Ascending aorta (tissue), 2 donors: ENCODE measurements at regions not wholly inside any gene's neighbourhood (a gene's known extent, or its start where the extent isn't known, plus 50 kb on each side); places are given as distances from the start of the nearest gene placed in this dataset.

Source experiments
- DNase-seq, 2 donors: peaks; one replicate each; pipeline ENCODE4 v3.0.0-alpha.2; 2019; ENCODE audit warnings: low spot score in 2 of 2
- H3K27ac ChIP-seq, 2 donors: fragments of 200-600 bp; sonication (generic); one replicate each; pipeline ENCODE4 v1.5.1; 2016 to 2017; ENCODE audit warnings: mild to moderate bottlenecking in 1 of 2
- H3K27me3 ChIP-seq: fragments of 200-600 bp; sonication (generic); one replicate; pipeline ENCODE4 v1.5.1; 2017
- H3K36me3 ChIP-seq, 2 donors: fragments of 200-600 bp; sonication (generic); one replicate each; pipeline ENCODE4 v1.5.1; 2016
- H3K4me1 ChIP-seq, 2 donors: fragments of 200-600 bp; sonication (generic); one replicate each; pipeline ENCODE4 v1.5.1; 2016 to 2017; ENCODE audit warnings: mild to moderate bottlenecking in 1 of 2
- H3K4me3 ChIP-seq, 2 donors: fragments of 200-600 bp; sonication (generic); one replicate each; pipeline ENCODE4 v1.5.1; 2016 to 2017; ENCODE audit warnings: mild to moderate bottlenecking in 1 of 2
- H3K9me3 ChIP-seq, 2 donors: fragments of 200-600 bp; sonication (generic); one replicate each; pipeline ENCODE4 v1.5.1; 2016
- CTCF ChIP-seq, 3 experiments: fragments of 200-600 bp in 2 of 3; fragments of 450-650 bp in 1 of 3; sonication (generic) in 2 of 3; IDR thresholded peaks; one replicate each; pipeline ENCODE4 v1.5.1; 2016 to 2019; ENCODE audit warnings: antibody characterized with exemption in 3 of 3, mild to moderate bottlenecking in 1 of 3, moderate library complexity in 1 of 3
- intact Hi-C: fragments of 100-400 bp; cut with DNase I; formaldehyde crosslinking; loops from one replicate; pipeline ENCODE4 v1.15.1; 2023

DNA sequence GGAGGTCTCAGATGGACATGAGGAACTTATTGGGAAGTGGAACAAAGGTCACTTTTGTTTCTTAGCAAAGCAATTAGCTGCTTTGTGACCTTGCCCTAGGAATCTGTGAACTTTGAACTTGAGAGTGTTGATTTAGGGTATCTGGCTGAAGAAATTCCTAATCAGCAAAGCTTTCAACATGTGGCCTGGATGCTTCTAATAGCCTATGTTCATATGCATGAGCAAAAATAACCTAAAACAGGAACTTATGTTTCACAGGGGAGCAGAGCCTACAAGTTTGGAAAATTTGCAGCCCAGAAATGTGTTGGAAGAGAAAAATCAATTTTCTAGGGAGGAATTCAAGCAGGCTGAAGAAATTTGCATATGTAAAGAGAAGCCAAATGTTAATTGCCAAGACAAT, 405.8 kb upstream of the SALL3 start:
- no peak for DNase-seq
- H3K4me3 ChIP-seq, result no peak overlapping the region
- intact Hi-C loops, result no loop called here
- H3K9me3 ChIP-seq, result peaks cover 5 to 13% of the 10 kb centered on the region in 2 donors
- no peaks in the 10 kb centered on the region for H3K27me3 ChIP-seq
- TF ChIP-seq CTCF (IDR thresholded peaks at IDR 0.05), result no peak
- no peaks in the 10 kb centered on the region for H3K36me3 ChIP-seq
- H3K27ac ChIP-seq, result no peak overlapping the region
- H3K4me1 ChIP-seq, result no peaks in the 10 kb centered on the region

GRCh38 chr18:78576967-78577366, 402.7 kb upstream of the SALL3 start:
- Histone ChIP-seq H3K27ac (no peak overlapping the region), H3K9me3 (peaks cover 5 to 10% of the 10 kb centered on the region in 2 donors), H3K4me1 (no peaks in the 10 kb centered on the region), H3K4me3 (no peak overlapping the region), H3K27me3 (no peaks in the 10 kb centered on the region), H3K36me3 (no peaks in the 10 kb centered on the region)
- DNase-seq, result no peak
- no peak for TF ChIP-seq CTCF (IDR thresholded peaks at IDR 0.05)
- intact Hi-C loops, result no loop called here

DNA sequence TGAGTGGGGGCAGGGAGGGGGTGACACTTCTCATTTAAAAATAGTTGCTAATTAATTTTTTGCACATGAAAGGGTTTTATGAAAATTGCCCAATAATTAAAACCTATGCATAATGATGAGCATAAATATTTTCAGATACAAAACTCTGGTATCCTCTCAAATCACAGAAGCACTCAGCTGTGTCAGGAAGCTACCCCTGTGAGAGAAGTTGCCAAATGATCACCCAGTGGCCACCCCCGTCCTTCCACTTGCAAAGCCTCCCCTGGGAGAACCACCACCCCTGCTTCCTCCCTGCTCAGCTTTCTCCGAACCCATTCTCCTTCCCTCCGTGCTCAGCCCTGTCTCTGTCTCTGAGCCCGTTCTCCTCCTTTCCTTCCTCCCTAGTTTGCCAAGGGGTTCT, 400.2 kb upstream of the SALL3 start:
- Histone ChIP-seq H3K27me3 (no peaks in the 10 kb centered on the region), H3K9me3 (peaks cover 0 to 2% of the 10 kb centered on the region in 2 donors), H3K4me3 (no peak overlapping the region), H3K36me3 (no peaks in the 10 kb centered on the region), H3K27ac (no peak overlapping the region), H3K4me1 (no peaks in the 10 kb centered on the region)
- intact Hi-C loops, result no loop called here
- DNase-seq, result no peak
- TF ChIP-seq CTCF (IDR thresholded peaks at IDR 0.05), result no peak

DNA sequence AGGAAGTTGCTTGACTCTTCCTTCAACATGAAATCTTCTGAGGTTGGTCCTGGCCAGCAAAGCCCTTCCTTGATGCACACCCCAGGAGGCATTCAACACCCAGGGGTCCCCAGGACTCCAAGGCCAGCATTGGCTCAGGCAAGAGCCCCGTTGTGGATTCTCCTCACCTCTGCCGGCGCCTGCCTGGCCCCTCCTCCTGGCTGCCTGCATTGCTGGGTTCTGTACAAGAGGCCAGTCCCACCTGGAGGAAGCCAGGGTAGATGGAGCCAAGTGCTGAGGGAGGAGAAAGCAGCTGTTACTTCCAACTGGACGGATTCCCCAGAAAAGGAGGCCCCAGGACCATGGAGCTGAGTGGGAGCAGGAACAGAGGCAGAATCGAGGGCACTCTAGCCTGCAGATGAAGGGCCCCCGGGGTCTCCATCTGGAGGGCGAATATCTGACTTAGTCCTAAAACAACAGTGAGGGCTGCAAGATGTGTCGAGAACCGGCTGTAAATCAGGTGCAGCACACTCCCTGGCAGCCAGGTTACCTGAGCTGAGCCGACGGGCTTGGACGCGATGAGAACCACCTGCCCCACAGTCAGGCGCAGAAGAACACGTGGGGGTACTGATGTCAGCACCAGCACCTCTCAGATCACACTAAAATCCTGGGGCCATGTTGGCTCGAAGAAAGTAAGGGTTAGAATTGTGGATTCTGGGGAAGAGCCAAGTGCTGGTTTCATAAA, 399.6 kb upstream of the SALL3 start:
- Histone ChIP-seq H3K36me3 (no peaks in the 10 kb centered on the region), H3K4me3 (no peak overlapping the region), H3K27ac (no peak overlapping the region), H3K27me3 (no peaks in the 10 kb centered on the region), H3K4me1 (no peaks in the 10 kb centered on the region), H3K9me3 (no peaks in the 10 kb centered on the region)
- TF ChIP-seq CTCF (IDR thresholded peaks at IDR 0.05), result no peak
- no peak for DNase-seq
- intact Hi-C loops, result no loop called here

DNA sequence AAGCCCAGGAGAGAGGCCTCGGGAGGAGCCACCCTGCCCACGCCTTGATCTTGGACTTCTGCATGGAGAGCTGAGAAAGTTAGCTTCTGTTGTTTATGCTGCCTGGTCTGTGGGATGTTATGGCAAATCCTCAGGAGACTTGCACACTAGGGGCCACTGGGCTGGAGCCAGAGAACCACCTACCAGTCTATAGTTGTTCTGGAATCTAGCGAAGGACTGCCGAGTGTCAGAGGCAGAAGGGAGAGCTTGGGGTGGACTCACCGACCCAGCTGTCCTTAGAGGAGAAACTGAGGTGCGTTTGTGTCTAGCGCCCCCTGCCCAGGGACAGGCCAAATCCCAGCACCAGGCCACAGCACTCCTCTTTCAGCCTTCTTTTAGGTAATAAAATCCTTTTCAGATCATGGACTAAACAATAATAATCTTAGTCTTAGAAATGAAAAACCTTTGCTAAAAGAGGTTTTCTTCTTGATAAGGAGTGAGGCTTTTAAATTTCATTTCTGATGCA, 398.7 kb upstream of the SALL3 start:
- H3K4me3 ChIP-seq, result no peak overlapping the region
- no peak for TF ChIP-seq CTCF (IDR thresholded peaks at IDR 0.05)
- no peaks in the 10 kb centered on the region for H3K27me3 ChIP-seq
- intact Hi-C loops, result no loop called here
- DNase-seq, result no peak
- H3K4me1 ChIP-seq, result no peaks in the 10 kb centered on the region
- no peaks in the 10 kb centered on the region for H3K36me3 ChIP-seq
- no peaks in the 10 kb centered on the region for H3K9me3 ChIP-seq
- H3K27ac ChIP-seq, result no peak overlapping the region
